GM12878 (cell line): ENCODE measurements at regions not wholly inside any gene's neighbourhood (a gene's known extent, or its start where the extent isn't known, plus 50 kb on each side); places are given as distances from the start of the nearest gene placed in this dataset.

Experiments
- BRCA1 ChIP-seq: IDR thresholded peaks from 2 replicates; pipeline ENCODE4 v1.6.1; 2011; ENCODE audit warnings: low read depth, low read length, improper control_type of control experiment
- ETV6 ChIP-seq, 2 experiments: fragments of 450-650 bp in 1 of 2; IDR thresholded peaks in 1 of 2; conservative IDR thresholded peaks in 1 of 2; 2 replicates each; pipeline ENCODE4 v1.6.1; 2014; ENCODE audit warnings: antibody characterized with exemption in 1 of 2, borderline replicate concordance in 1 of 2, low read depth in 1 of 2, mild to moderate bottlenecking in 1 of 2, moderate library complexity in 1 of 2
- EZH2 ChIP-seq: IDR thresholded peaks from 2 replicates; pipeline ENCODE4 v1.6.1; 2012; ENCODE audit warnings: low read depth, mild to moderate bottlenecking, control low read depth, inconsistent platforms, low read length, borderline replicate concordance; ENCODE audit not compliant: control insufficient read depth
- FOXK2 ChIP-seq: fragments of 450-650 bp; IDR thresholded peaks from 2 replicates; pipeline ENCODE4 v1.6.1; 2017; ENCODE audit warnings: mild to moderate bottlenecking, moderate library complexity
- RAD21 ChIP-seq: IDR thresholded peaks from 2 replicates; pipeline ENCODE4 v1.6.1; 2011; ENCODE audit warnings: mild to moderate bottlenecking, low read depth, low read length, moderate library complexity; ENCODE audit not compliant: insufficient read depth
- SREBF1 ChIP-seq: IDR thresholded peaks from 2 replicates; pipeline ENCODE4 v1.6.1; 2012; ENCODE audit warnings: mild to moderate bottlenecking, low read length
- SREBF2 ChIP-seq: IDR thresholded peaks from 2 replicates; pipeline ENCODE4 v1.6.1; 2012; ENCODE audit warnings: mild to moderate bottlenecking, low read length
- TCF7 ChIP-seq: IDR thresholded peaks from 2 replicates; pipeline ENCODE4 v1.6.1; 2014; ENCODE audit warnings: antibody characterized with exemption, borderline replicate concordance
- YY1 ChIP-seq: IDR thresholded peaks from 2 replicates; pipeline ENCODE4 v1.6.1; 2011; ENCODE audit warnings: low read depth, mild to moderate bottlenecking, low read length
- ZBTB11 ChIP-seq: fragments of 450-650 bp; formaldehyde crosslinking; IDR thresholded peaks from 2 replicates; pipeline ENCODE4 v1.5.0; 2022; ENCODE audit warnings: mild to moderate bottlenecking, missing genetic modification characterization
- ZBTB4 ChIP-seq: fragments of 450-650 bp; formaldehyde crosslinking; IDR thresholded peaks from 2 replicates; pipeline ENCODE4 v1.4.0; 2022; ENCODE audit warnings: mild to moderate bottlenecking, moderate library complexity
- TF ChIP-seq, protein P1 (sequence below): fragments of 450-650 bp; IDR thresholded peaks from 2 replicates; pipeline ENCODE4 v1.6.1; 2017; ENCODE audit warnings: mild to moderate bottlenecking, moderate library complexity
- TF ChIP-seq, protein P2 (sequence below): IDR thresholded peaks from 2 replicates; pipeline ENCODE4 v1.6.1; 2012; ENCODE audit warnings: low read length, inconsistent platforms
- TF ChIP-seq, protein P3 (sequence below): IDR thresholded peaks from 2 replicates; pipeline ENCODE4 v1.6.1; 2011; ENCODE audit warnings: low read depth, mild to moderate bottlenecking, low read length, moderate library complexity, borderline replicate concordance; ENCODE audit errors: extremely low read depth

- TF ChIP-seq, protein P1, sequence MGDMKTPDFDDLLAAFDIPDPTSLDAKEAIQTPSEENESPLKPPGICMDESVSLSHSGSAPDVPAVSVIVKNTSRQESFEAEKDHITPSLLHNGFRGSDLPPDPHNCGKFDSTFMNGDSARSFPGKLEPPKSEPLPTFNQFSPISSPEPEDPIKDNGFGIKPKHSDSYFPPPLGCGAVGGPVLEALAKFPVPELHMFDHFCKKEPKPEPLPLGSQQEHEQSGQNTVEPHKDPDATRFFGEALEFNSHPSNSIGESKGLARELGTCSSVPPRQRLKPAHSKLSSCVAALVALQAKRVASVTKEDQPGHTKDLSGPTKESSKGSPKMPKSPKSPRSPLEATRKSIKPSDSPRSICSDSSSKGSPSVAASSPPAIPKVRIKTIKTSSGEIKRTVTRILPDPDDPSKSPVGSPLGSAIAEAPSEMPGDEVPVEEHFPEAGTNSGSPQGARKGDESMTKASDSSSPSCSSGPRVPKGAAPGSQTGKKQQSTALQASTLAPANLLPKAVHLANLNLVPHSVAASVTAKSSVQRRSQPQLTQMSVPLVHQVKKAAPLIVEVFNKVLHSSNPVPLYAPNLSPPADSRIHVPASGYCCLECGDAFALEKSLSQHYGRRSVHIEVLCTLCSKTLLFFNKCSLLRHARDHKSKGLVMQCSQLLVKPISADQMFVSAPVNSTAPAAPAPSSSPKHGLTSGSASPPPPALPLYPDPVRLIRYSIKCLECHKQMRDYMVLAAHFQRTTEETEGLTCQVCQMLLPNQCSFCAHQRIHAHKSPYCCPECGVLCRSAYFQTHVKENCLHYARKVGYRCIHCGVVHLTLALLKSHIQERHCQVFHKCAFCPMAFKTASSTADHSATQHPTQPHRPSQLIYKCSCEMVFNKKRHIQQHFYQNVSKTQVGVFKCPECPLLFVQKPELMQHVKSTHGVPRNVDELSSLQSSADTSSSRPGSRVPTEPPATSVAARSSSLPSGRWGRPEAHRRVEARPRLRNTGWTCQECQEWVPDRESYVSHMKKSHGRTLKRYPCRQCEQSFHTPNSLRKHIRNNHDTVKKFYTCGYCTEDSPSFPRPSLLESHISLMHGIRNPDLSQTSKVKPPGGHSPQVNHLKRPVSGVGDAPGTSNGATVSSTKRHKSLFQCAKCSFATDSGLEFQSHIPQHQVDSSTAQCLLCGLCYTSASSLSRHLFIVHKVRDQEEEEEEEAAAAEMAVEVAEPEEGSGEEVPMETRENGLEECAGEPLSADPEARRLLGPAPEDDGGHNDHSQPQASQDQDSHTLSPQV = no peak
- TF ChIP-seq, protein P2, sequence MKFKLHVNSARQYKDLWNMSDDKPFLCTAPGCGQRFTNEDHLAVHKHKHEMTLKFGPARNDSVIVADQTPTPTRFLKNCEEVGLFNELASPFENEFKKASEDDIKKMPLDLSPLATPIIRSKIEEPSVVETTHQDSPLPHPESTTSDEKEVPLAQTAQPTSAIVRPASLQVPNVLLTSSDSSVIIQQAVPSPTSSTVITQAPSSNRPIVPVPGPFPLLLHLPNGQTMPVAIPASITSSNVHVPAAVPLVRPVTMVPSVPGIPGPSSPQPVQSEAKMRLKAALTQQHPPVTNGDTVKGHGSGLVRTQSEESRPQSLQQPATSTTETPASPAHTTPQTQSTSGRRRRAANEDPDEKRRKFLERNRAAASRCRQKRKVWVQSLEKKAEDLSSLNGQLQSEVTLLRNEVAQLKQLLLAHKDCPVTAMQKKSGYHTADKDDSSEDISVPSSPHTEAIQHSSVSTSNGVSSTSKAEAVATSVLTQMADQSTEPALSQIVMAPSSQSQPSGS = no peak
- no peak for TF ChIP-seq ZBTB4
- TF ChIP-seq, protein P3, sequence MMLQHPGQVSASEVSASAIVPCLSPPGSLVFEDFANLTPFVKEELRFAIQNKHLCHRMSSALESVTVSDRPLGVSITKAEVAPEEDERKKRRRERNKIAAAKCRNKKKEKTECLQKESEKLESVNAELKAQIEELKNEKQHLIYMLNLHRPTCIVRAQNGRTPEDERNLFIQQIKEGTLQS = no peak
- no peak for TF ChIP-seq YY1
- TF ChIP-seq BRCA1 = no peak
- TF ChIP-seq RAD21 = no peak
- TF ChIP-seq ZBTB11 (CRISPR knock-in tag) = no peak
- no peak for TF ChIP-seq ETV6 (conservative IDR thresholded peaks at IDR 0.05 in 1 of 2, IDR thresholded peaks at IDR 0.05 in 1 of 2; ENCODE audit: borderline replicate concordance in 1 of 2, low read depth in 1 of 2)
- TF ChIP-seq SREBF2 = no peak
- TF ChIP-seq SREBF1 = no peak
- no peak for TF ChIP-seq EZH2
- TF ChIP-seq FOXK2 = no peak
- no peak for TF ChIP-seq TCF7
Measured at GRCh38 chr5:27511061-27511460, 472.7 kb upstream of the CDH9 start (continued).
